ENCODE measurements at regions not wholly inside any gene's neighbourhood (a gene's known extent, or its start where the extent isn't known, plus 50 kb on each side); places are given as distances from the start of the nearest gene placed in this dataset.

DNA sequence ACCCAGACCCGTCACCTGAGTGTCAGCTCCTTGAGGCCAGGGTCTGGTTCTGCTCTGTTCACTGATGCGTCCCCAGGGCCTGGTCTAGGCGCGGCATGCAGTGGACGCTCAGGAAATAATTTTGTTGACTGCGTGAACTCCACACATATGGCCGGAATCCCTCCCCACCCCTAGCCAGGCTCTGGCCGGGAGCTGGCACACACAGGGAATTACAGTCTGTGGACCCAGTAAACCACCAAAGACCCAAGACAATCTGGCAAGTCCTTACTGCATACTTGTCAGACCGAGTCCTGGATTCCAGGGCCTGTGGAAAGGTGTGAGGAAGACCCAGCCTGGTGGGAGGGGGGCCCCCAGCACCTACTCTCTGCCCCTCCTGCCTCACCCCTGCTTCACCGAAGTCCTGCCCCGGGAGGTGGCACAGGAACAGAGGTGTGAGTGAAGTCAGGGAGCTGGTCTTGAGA lies 113.0 kb upstream of the IER5L start:
- no peak for DNase-seq (ENCODE audit: low spot score)
- FAIRE-seq, result no peak

DNA sequence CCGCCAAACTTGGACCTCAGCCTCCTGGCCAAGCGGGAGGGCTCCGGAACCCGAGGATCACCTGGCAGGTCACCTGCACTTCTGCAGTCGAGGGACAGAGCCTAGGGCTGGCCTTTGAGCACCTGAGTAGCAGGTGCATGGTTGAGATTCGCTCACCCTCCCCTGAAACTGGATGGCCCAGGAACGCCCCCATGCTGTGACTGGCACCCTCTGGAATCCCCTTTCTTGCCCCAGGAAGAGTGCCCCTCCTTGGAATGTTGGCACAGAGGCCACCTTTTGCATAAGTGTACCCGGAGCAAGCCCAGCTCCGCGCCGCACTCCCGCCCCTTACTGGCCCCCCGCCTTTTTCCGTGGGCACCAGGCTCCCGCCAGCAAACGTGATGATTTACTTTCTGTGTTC lies 112.5 kb upstream of the IER5L start:
- FAIRE-seq (no peak), DNase-seq (ENCODE audit: low spot score) (no peak)

DNA sequence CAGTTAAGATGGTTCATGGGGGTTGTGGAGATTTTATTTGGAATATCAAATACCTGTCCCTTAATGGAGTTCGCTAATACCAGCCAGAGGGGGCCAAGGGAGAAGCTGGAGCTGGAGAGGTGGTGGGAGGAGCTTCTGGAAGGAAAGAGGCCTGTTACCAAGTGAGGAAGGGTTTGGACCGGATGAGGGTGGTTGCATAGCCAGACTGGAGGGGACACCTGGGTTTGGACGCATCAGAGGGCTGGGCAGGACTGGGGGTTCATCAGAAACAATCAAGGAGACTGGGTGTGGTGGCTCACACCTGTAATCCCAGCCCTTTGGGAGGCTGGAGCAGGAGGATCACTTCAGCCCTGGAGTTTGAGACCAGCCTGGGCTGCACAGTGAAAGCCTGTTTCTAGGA lies 111.8 kb upstream of the IER5L start:
- FAIRE-seq (no peak), DNase-seq (ENCODE audit: low spot score) (no peak)

DNA sequence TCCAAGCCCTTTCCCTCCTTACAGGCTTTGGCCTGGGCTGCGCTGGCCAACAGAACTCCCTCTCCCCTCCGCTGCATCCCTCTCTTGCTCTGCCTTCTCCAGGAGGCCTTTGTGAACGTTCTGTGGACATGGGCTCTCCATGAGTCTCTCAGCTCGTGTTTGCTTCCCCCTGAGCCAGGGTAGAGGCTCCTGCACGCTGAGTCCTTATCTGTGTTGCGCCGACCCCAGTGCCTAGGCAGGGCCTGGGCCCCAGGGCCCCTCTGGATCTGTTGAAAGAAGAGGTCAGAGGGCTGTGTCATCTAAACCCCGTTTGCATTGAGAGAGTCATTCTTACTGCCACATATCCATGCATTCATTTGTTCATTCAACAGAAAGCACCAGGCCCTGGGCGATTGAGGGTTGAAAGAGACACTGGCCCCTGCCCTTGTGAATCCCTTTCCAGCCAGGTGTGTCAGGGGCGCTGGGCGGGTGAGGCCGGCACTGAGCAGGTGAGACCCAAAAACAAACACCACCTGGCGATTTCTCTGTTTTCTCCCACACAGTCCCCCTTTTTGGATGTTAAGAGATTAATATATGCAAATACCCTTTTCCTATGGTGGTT lies 111.2 kb upstream of the IER5L start:
- no peak for DNase-seq (ENCODE audit: low spot score)
- FAIRE-seq, result no peak

DNA sequence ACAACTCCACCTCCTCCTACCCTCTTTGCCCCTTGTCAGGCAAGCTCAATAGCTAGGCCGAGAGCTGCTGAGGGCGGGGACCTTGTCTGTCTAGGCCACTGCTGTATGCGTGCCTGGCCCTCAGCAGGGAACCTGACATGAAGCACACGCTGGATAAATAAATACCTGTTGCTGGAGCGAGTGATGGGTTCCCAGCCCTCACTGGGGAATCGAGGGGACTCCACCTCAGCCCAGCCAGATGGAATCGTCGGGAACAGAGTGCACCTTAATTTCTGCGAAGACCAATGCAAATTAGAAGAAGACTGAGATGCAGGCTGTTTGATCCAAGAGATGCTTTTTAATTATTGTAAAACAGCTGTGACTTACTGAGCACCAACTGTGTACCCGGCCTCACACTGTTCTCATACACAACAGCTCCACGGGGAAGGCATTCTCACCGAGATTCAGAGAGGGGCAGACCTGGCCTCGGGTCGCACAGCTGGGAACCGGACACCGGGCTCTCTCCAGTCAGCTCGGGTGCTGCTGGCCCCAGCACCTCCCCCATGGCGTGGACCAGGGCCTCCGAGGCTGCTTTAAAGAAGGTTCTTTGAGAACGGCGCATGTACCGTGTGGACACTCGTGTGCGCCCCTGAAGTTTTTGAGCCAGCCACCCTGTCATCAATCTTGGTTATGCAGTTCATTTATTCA lies 109.7 kb upstream of the IER5L start:
- no peak for DNase-seq (ENCODE audit: low spot score)
- no peak for FAIRE-seq

DNA sequence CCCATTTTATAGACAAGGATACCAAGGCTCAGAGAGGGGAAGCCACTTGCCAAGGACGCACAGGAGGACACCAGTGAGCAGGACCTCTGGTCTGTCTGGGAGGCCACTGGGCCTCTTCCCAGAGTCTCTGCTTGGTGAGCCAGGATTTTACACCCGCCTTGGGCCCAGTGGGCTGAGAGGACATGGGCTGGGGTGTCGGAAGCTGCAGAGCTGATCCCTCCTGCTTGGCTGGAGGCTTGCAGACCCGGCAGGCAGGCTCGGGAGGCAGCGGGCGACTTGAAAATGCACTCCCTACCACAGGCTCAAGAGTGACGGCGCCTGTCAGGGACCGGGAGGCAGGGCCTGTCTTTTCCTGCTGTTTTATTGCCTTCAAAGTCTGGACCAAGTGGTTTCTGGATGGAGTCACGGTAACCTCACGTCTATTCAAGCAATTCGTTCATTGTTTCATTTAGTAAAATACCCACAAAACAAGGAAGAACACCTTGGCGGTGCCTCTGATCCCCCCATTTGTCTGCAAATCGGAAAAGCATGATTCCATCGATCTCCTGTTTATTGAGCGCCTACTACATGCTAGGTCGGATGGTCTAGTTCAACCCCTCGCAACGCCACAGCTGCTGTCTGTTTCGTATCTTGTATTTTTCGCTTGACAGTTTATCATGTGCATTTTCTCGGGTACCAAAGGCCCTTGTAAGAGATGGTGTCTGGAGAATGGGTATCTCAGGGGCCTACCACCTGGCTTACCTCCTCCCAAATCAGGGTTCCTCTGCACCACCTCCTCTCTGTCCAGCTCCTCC lies 108.1 kb upstream of the IER5L start:
- FAIRE-seq (no peak), DNase-seq (ENCODE audit: low spot score) (no peak)

DNA sequence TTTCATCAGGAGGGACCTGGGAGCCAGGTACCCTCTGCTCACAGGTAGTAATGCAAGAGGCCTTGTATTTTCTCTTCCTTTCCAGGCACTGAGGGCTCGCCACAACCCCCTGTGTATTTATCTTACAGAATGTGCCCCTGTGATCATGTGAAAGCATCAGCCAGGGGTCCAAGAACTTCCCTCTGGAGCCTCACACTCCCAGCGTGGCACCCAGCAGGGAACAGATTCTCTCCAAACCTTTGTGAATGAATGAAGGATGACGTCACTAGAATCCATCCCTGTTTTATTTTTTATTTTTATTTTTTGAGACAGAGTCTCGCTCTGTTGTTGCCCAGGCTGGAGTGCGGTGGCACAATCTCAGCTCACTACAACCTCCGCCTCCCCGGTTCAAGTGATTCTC lies 107.3 kb upstream of the IER5L start:
- DNase-seq (ENCODE audit: low spot score) (no peak), FAIRE-seq (no peak)

DNA sequence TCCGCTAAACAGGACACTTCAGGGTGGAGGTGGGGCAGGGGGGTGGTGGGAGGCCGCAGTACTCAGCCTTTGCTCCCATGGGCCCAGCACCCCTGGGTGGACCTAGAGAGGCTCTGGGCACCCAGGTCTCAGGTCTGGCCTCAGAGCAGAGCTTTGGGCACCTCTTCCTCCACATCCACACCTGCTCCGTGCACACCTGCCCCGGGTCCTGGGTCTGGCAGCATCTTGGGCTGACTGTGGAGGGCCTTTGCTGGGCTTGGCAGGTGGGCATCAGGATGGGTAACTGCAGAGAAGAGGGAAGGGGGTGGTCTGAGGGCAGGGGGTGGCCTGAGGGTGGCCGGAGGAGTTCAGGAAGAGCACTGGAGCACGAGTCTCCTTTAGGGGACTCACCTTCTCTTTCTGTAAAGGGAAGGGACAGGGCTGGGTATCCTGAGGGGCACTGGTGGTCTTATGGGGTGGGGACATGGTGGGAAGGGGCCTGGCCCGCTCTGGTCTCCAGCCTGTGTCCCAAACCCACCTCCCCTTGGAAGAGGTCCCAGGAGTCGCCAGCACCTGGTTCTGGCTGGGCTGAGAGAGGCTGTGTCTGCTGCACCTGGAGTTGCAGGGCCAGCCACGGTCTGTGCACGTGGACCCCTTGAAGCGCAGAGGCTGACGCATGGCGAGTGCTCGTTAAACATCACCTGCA lies 106.7 kb upstream of the IER5L start:
- FAIRE-seq (peak; percentile 9), DNase-seq (ENCODE audit: low spot score) (no peak)

DNA sequence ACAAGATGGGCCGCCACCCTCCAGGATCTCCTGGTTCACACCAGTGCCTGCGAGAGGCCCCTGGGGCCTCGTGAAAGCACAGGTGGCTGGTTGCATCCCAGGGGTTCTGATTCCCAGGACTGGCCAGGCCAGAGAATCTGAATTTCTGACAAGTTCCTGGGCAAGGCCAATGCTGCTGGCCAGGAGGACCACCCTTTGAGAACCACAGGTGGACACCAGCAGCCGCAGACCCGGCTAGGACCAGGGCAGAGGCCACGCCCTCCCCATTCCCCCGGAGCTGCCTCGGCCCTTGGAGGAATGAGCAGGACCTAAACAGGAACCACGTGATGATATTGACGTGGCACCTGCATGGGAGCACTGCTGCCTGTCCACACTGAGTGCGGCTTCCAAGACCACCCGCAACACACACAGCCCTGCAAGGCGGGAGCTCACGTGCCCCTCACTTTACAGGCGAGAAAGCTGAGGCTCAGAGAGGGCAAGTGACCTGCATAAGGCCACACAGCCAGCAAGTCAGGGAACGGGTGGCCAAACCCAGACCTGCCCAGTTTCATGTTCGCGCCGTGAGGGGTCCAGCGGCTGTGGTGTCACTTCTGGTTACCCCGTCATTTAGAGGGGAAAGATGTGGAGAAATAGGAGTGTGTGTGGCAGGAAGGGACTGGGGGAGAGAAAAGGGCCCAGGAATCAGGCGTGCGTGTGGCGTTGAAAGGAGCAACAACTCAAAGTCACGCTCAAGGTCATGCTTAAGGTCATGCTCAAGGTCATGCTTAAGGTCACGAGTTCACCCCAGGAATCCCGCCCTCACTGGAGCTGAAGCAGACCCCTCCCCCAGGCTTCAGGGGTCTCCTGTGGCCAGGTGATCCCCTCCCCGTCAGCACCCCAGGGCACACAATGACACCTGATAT lies 105.9 kb upstream of the IER5L start:
- DNase-seq (ENCODE audit: low spot score) (no peak), FAIRE-seq (no peak)

DNA sequence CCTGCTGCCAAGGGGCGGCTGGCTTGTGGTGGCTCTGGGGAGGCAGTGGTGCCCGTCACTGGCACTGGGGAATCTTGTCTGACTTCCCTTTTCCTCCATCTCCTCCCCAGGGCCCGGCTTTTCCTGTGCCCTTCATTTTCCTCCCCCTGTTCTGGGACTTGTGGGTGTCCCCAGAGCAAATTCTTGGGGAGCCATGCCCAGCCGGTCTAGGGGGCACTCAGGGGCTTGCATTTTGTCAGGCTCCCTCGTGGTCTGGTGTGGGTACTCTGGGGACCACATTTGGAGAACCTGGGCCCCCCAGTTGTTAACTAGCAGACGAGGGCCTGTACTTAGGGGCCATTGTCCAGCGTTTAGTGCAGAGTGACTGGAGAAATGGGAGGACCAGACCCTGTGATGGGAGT lies 105.2 kb upstream of the IER5L start:
- no peak for DNase-seq (ENCODE audit: low spot score)
- FAIRE-seq, result no peak

DNA sequence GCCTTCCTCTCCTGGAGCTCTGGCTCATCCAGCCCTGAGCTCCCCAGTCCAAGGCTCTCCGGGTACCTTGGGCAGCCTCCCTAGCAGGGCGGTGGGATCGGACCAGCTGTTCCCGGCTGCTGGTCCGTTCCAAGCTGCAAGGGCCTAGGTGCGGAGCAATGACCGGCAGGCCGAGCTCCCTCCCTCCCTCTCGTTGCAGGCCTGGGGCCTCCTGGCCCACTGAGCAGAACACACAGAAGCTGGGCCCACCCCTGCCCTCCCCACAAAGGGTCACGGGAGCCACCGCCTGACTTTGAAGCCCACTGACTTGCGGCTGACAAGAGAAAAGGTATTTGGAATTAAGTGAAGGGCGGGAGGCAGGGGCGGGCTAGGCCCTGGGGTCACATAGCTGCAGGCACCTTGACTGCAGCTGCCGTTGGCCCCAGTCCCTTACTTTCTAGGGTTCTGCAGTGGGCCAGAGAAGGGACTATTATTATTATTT lies 104.7 kb upstream of the IER5L start:
- DNase-seq (ENCODE audit: low spot score), result no peak
- no peak for FAIRE-seq

DNA sequence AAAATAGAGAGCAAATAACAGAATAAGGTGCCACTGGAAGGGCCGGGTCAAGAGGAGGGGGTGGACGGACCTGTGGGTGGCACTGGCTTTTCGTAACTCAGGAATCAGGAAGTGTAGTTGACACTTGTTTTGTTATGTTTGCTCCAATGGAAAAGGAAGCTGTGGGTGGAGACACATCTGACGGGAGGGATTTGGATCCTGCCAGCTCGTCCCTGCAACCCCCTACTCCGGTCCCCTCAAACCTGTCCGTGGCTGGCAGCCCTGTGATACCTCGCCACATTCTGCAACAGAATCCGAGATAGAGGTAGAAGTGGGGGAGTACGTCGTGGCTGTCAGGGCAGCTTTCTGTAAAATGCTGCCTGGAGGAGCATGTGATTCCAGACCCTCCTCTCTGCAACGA lies 104.2 kb upstream of the IER5L start:
- DNase-seq (ENCODE audit: low spot score), result no peak
- no peak for FAIRE-seq

DNA sequence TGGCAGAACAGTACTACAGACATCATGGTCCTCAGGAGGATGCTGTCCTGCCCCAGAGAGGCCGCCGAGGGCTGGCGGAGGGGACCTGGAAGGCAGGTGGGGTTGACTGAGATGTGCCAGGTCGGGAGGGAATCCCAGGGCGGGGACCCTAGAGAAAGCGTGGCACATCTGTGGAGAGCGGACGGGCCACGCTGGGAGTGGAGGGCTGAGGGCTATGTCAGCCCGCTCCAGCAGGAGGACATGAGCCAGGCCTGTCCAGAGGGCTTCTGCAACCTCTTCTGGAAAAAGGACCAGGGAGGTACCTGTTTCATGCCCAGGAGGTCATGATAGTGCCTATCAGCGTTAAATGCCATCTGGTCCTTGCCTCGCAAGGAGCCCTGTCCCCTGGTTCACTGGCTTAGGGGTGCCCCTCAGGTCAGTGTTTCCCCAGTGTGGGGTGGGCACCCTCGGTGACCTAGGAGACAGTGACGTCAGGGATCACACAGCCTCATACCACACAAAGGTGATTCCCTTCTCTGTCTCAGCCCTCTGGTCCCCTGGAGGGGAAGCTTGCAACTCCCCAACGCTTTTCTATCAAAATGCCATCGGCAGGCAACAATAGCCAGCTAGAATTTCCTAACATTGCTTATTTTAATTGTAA lies 103.6 kb upstream of the IER5L start:
- no peak for FAIRE-seq
- DNase-seq (ENCODE audit: low spot score), result no peak

DNA sequence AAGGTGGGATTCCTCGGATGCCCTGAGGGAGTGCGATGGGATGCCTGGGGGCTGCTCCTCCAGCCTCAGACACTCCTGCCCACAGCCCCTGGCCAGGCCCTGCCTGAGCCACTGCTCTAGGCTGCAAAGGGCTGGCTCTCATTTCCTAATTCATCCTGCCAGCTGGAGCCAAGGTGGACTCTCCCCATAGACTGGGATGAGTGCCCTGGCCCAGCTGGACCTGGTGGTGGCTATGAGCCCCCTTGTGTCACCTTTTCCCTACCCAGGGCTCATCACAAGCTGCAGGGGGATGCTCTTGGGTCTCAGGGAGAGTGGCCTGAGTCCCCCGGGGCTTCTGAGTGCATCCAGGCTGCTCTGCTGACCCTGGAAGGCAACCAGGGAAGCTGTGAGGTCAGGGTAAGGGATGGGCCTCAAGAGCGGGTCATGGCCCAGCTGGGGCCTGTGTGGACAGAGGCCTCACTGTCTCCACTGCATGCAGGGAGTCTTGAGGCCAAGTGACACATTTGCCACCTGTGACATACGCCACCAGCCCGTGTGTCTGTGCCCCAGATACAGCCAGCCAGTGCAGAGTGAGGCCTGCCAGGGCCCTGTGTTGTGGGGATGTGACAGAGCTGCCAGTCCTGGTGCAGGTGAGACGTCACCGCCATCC lies 102.7 kb upstream of the IER5L start:
- DNase-seq (ENCODE audit: low spot score), result no peak
- FAIRE-seq, result no peak

DNA sequence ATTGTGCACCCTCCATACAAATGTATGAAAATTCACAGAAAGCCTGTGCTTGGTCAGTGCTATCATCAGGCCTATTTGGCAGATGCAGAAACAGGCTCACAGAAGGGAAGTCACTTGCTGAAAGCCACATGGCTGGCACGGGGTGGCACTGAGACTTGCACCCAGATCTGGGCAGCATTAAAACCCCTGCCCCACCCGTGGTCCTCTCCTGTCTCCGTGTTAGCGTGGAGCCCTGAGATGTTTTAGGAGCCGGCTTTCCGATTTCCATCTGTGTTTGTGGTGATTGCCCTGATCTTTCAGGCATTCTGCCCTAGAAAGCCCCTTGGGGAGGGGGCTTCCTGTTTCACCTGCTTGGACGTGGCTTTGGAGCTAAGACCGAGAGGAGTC lies 102.2 kb upstream of the IER5L start:
- FAIRE-seq, result no peak
- no peak for DNase-seq (ENCODE audit: low spot score)

DNA sequence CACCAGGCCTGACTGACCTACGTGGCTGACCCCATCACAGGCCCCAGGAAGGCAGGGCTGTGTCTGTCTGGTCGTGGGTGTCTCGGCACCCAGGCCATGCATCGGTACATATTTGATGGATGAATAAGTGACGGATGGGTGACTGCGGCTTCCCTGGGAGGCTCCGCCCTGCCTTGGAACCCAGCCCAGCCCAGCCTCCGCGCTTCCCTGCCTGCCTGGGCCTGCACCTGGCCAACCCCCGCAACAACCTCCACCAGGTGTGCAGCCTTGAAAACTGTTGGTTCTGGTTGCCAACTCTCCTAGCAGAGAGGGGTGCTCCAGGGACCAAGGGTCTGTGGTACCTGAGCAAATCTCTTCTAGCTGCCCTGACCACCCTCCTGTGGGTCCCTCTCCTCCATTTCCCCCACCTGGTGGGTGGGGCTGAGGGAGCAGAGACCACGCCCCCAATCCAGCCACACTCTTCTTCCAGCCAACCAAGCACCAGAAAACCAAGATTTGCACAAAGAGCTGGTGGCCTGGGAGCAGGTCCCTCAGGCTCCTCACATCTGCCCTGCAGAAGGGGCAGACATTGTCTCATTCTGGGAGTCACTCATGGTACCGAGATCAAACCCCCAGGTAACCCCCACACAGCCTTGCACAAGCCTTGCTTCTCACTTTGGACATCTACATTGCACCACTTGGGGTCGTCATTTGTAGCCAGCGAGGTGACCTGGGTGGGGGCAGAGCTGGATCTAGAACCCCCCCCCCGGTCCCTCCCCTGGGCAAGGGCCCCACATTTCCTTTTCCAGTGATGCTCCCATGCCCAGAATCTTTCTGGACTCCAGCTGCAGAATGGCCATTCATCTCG lies 100.6 kb upstream of the IER5L start:
- peak; percentile 93 for DNase-seq (ENCODE audit: low spot score)
- peak; percentile 98 for FAIRE-seq

DNA sequence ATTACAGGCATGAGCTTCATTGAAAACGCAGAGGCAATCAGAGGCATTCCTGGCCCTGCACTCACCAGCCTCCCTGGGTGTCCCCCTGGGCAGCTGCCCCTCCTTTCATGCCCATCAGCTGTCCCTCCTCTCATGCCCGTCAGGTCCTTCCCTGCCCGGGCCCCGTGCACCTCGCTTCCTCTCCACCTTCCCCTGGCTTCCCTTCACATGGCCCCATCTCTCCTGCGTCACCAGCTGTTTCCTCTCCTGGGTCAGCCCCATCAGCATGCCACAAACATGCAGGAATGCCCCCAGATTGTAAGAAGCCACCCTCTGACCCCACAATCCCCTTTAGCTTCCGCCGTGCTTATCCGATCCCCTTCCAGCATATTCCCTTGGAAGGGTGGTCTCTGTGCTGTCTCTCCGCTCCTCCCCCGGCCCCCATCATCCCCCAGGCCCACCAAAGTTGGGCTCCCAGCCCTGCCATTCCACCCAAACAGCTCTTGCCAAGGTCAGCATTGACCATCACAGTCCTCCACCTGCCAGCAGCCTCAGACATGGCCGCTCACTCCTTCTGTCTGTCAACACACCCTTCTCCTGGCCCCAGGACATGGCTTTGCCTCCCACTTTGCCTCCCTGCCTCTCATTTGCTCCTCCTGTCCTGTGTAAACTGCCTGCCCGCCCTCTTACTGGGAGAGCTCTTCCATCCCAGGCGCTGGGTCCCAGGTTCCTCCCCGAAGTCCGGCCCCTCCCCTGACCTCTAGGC lies 98.6 kb upstream of the IER5L start:
- FAIRE-seq (peak; percentile 23), DNase-seq (ENCODE audit: low spot score) (no peak)

DNA sequence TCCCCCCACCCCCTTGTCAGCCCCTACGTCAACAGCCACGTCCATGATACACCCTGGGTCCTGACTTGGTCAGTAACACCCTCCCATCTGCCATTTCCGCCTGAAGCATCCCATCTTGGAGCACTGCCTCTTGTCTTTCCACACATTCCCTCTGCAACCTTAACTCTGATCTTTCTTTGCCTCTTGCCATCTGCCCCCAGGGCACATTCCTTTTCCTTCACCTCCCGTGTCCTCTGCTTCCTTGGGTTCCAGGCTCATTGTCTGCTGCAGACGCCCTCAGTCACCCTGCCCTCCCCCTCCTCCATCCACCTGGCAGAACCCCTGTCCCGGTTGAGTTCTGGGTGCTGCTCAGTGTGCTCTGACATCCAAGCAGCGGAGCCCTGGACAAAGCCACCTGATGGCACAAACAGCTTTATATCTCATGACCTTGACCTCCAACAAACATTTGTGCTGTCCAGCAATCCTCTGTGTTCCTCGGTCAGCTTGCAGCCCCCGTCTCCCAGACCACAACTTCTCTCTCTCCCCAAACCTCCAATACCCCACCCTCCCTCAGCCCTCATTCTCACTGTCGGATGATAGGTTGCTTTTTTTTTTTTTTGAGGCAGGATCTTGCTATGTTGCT lies 97.7 kb upstream of the IER5L start:
- DNase-seq (ENCODE audit: low spot score), result no peak
- FAIRE-seq, result no peak

Data from urothelium cell line (cell line).